MCF 10A (cell line): ENCODE measurements at regions not wholly inside any gene's neighbourhood (a gene's known extent, or its start where the extent isn't known, plus 50 kb on each side); places are given as distances from the start of the nearest gene placed in this dataset.
"Not testable (repeated sequence)": the region's sequence is repeated elsewhere in the genome, so short reads cannot be mapped to it uniquely, and the experiment has no call there.

Source experiments
- BruUV-seq: library from RNA; stranded (reverse); fragments of 400-500 nt; replicated peaks from 2 replicates; lab custom pipeline; 2021; lab: Mats Ljungman, UMichigan
- CTCF ChIA-PET: fragments of 300-600 bp; sonication (Branson Sonifier 250); formaldehyde crosslinking; extraction: SDS; loops from one replicate; lab custom pipeline; 2021; ENCODE audit warnings: antibody characterized with exemption, inconsistent platforms; lab: Yijun Ruan, JAX
- POLR2A ChIA-PET: fragments of 300-600, 350-650 bp; sonication (Branson Sonifier 250); formaldehyde crosslinking; extraction: SDS; loops from one replicate; lab custom pipeline; 2020; ENCODE audit warnings: antibody characterized with exemption, inconsistent platforms; lab: Yijun Ruan, JAX
- DNase-seq: peaks from one replicate; pipeline ENCODE4 v3.0.0-alpha.2; 2018; ENCODE audit not compliant: unreplicated experiment
- H3K27ac Mint-ChIP-seq: one replicate; pipeline ENCODE4 v1.8.0; 2022; ENCODE audit warnings: mild to moderate bottlenecking, low read depth, mixed read lengths; ENCODE audit not compliant: unreplicated experiment
- H3K27me3 Mint-ChIP-seq: one replicate; pipeline ENCODE4 v1.8.0; 2022; ENCODE audit warnings: mixed read lengths; ENCODE audit not compliant: insufficient read depth, unreplicated experiment
- H3K36me3 Mint-ChIP-seq: one replicate; pipeline ENCODE4 v1.8.0; 2022; ENCODE audit warnings: mild to moderate bottlenecking, moderate library complexity, mixed read lengths; ENCODE audit not compliant: insufficient read depth, unreplicated experiment
- H3K4me1 Mint-ChIP-seq: one replicate; pipeline ENCODE4 v1.8.0; 2022; ENCODE audit warnings: mixed read lengths; ENCODE audit not compliant: insufficient read depth, unreplicated experiment
- H3K4me3 Mint-ChIP-seq: one replicate; pipeline ENCODE4 v1.8.0; 2022; ENCODE audit warnings: mild to moderate bottlenecking, moderate library complexity, mixed read lengths; ENCODE audit not compliant: unreplicated experiment
- H3K9me3 Mint-ChIP-seq: one replicate; pipeline ENCODE4 v1.8.0; 2022; ENCODE audit warnings: mixed read lengths; ENCODE audit not compliant: unreplicated experiment
- intact Hi-C: fragments of 100-400 bp; cut with micrococcal nuclease; formaldehyde crosslinking; loops from 2 replicates; pipeline ENCODE4 v1.14.1; 2022
- TF ChIP-seq, protein P1 (sequence below): fragments of 200-600 bp; IDR thresholded peaks from one replicate; pipeline ENCODE4 v1.8.0; 2022; ENCODE audit warnings: antibody characterized with exemption, mild to moderate bottlenecking; ENCODE audit not compliant: unreplicated experiment

DNA sequence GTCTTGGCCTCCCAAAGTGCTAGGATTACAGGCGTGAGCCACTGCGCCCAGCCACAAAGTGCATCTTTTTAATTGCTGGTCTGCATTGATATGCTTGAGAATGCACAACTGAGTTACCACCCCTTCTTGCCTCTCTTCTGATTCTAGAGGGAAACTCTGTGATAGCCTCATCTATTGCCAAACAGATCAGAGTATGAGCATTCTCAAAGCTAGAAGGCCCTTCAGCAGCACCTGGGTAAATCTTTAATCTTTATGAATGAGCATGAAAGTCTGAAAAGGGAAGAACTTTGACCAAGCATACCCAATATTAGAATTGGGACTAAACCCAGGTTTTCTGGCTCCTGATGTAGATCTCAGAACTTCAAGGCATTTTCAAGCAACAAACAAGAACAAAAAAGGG lies 298.3 kb upstream of the TNC start:
- POLR2A ChIA-PET = no interaction called here
- Mint-ChIP-seq H3K4me3 (no peak overlapping the region), H3K27ac (no peak overlapping the region), H3K9me3 (no peaks in the 10 kb centered on the region), H3K36me3 (no peaks in the 10 kb centered on the region), H3K4me1 (no peaks in the 10 kb centered on the region), H3K27me3 (no peaks in the 10 kb centered on the region)
- intact Hi-C loops = no loop called here
- TF ChIP-seq, protein P1, sequence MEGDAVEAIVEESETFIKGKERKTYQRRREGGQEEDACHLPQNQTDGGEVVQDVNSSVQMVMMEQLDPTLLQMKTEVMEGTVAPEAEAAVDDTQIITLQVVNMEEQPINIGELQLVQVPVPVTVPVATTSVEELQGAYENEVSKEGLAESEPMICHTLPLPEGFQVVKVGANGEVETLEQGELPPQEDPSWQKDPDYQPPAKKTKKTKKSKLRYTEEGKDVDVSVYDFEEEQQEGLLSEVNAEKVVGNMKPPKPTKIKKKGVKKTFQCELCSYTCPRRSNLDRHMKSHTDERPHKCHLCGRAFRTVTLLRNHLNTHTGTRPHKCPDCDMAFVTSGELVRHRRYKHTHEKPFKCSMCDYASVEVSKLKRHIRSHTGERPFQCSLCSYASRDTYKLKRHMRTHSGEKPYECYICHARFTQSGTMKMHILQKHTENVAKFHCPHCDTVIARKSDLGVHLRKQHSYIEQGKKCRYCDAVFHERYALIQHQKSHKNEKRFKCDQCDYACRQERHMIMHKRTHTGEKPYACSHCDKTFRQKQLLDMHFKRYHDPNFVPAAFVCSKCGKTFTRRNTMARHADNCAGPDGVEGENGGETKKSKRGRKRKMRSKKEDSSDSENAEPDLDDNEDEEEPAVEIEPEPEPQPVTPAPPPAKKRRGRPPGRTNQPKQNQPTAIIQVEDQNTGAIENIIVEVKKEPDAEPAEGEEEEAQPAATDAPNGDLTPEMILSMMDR = no peak
- no TSS peak for BruUV-seq
- CTCF ChIA-PET = no interaction called here
- DNase-seq = no peak

GRCh38 chr9:115418181-115418580 lies 300.2 kb upstream of the TNC start:
- BruUV-seq, H3K27ac Mint-ChIP-seq, H3K36me3 Mint-ChIP-seq, POLR2A ChIA-PET, H3K27me3 Mint-ChIP-seq, intact Hi-C loops, DNase-seq, H3K4me1 Mint-ChIP-seq, H3K4me3 Mint-ChIP-seq, H3K9me3 Mint-ChIP-seq: not testable (repeated sequence)
- CTCF ChIA-PET = interaction anchor here (0.7 kb wide), 2 partner anchors 53 to 126 kb away, joined by 3 read pairs; no protein-coding TSS in a partner anchor

GRCh38 chr9:115422932-115423440 lies 305.0 kb upstream of the TNC start:
- CTCF ChIA-PET = interaction anchor here (0.6 kb wide), 1 partner anchor 1072 kb away, joined by 5 read pairs; no protein-coding TSS in a partner anchor
- TF ChIP-seq, protein P1 = no peak
- no peaks in the 10 kb centered on the region for H3K36me3 Mint-ChIP-seq
- no peak overlapping the region for H3K27ac Mint-ChIP-seq
- intact Hi-C loops = no loop called here
- H3K4me3 Mint-ChIP-seq = no peak overlapping the region
- no TSS peak for BruUV-seq
- POLR2A ChIA-PET = no interaction called here
- H3K9me3 Mint-ChIP-seq = no peaks in the 10 kb centered on the region
- DNase-seq = no peak
- H3K4me1 Mint-ChIP-seq = no peaks in the 10 kb centered on the region
- H3K27me3 Mint-ChIP-seq = no peaks in the 10 kb centered on the region

DNA sequence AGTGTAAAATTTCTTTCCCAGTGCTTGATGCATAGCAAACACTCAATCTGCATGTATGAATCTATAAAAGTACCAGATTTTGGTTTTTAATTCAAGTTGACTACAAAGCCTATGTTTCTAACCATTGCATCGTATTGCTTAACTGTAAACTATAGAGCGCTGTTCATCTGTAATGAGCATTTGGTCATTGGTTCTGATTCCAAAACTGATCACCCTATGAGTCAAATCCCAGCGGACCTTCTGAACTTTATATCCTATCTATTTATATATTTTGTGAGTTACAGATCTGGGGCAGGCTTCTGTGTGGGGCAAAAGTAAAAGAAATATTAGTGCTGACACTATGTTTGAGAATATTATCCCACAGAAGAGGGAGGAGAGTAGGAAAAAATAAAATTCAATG lies 305.7 kb upstream of the TNC start:
- intact Hi-C loops = no loop called here
- ChIA-PET POLR2A (no interaction called here), CTCF (no interaction called here)
- H3K27me3 Mint-ChIP-seq = no peaks in the 10 kb centered on the region
- no peak for DNase-seq
- TF ChIP-seq, protein P1 = no peak
- H3K9me3 Mint-ChIP-seq = no peaks in the 10 kb centered on the region
- no peak overlapping the region for H3K27ac Mint-ChIP-seq
- H3K4me3 Mint-ChIP-seq = no peak overlapping the region
- BruUV-seq = no TSS peak
- no peaks in the 10 kb centered on the region for H3K36me3 Mint-ChIP-seq
- H3K4me1 Mint-ChIP-seq = no peaks in the 10 kb centered on the region

GRCh38 chr9:115425601-115426000 lies 307.6 kb upstream of the TNC start:
- Mint-ChIP-seq H3K9me3 (no peaks in the 10 kb centered on the region), H3K36me3 (no peaks in the 10 kb centered on the region), H3K4me3 (no peak overlapping the region), H3K27me3 (no peaks in the 10 kb centered on the region), H3K4me1 (no peaks in the 10 kb centered on the region), H3K27ac (no peak overlapping the region)
- no peak for DNase-seq
- TF ChIP-seq, protein P1 = no peak
- BruUV-seq = no TSS peak
- intact Hi-C loops = no loop called here
- ChIA-PET POLR2A (no interaction called here), CTCF (no interaction called here)
